Inflammatory macrophage treated with lipopolysaccharide for 4 hours (primary cell): ENCODE measurements at regions not wholly inside any gene's neighbourhood (a gene's known extent, or its start where the extent isn't known, plus 50 kb on each side); places are given as distances from the start of the nearest gene placed in this dataset.
"Not testable (repeated sequence)": the region's sequence is repeated elsewhere in the genome, so short reads cannot be mapped to it uniquely, and the experiment has no call there.

Source experiments
- DNase-seq: peaks from one replicate; pipeline ENCODE4 v3.0.0-alpha.2; 2020

GRCh38 chr13:33634546-33634982, 183.4 kb upstream of the RFC3 start:
- DNase-seq = no peak

DNA sequence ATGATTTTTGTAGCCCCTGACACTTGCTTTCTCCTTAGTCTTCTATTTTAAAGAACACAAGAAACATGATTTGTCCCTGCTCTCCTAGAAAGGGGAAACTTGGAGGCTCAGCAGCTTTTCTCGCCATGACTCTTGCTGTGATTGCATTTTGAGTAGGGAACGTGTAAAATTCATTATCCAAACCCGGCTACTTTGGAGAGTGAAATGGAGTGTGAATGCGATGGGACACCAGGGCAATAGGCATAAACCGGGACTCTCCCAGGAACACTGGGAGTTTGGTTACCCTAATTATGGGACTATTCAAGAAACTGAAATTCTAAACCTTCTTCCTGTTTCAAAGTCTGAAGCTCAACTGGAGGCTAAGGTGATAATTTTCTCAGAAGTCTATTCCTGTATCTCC, 181.7 kb upstream of the RFC3 start:
- DNase-seq = no peak

GRCh38 chr13:33636955-33637670, 180.8 kb upstream of the RFC3 start:
- DNase-seq = no peak

DNA sequence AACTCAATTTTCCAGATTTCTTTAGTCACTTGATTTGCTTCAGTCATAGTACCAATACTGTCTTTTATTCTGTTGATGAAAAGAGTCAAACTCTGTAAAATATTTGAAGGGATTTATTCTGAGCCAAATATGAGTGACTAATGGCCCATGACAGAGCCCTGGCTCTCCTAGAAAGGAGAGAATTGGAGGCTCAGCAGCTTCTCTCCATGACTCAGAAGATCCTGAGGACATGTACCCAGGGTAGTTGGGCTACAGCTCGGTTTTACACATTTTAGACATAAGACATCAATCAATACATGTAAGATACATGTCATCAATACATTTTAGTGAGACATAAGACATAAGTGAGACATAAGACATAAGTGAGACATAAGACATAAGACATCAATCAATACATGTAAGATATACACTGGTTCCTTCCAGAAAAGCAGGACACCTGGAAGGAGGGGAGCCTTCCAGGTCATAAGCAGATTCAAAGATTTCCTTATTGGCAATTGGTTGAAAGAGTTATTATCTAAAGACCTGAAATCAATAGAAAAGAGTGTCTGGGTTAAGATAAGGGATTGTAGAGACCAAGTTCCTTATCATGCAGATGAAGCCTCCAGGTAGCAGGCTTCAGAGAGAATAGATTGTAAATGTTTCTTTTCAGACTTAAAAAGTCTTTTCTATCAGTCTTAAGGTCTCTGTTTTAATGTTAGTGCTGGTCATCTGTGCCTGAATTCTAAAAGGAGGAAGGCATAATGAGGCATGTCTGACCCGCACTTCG, 179.8 kb upstream of the RFC3 start:
- DNase-seq = no peak

GRCh38 chr13:33639158-33639557, 178.8 kb upstream of the RFC3 start:
- DNase-seq = no peak

DNA sequence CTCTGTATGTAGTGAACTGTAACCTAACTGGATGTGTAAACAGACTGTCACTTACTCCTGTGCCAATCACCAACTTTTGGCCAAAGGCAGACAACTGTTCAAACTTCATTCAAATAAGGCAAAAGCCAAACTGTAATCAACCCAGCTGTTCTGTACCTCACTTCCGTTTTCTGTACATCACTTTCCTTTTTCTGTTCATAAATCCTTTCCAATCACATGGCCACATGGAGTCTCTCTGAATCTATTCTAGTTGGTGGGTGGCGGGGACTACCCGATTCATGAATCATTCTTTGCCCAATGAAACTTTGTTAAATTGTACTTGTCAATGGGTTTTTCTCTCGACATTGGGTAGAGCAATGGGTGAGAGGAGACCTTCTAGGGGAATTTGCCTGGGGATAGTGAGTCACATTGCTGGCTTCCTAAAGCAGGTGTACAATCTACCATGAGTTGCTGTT, 178.3 kb upstream of the RFC3 start:
- DNase-seq = peak; percentile 10

DNA sequence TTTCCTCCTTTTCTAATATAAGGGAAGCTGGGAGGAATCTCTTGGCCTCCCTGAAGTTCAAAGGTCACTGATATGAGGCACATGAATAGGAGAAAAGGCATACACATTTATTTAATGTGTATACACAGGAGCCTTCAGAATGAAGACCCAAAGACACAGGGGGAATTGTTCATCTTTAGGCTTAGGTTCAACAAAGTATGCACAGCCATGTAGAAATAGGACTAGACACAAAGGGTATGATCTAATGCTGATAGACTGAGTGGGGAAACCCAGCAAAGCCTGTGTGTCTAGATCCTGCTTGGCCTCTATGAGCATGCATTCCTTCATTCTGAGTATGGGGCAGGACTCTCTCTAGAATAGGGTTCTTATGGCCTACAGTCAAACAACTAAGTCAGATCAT, 177.1 kb upstream of the RFC3 start:
- DNase-seq = no peak

DNA sequence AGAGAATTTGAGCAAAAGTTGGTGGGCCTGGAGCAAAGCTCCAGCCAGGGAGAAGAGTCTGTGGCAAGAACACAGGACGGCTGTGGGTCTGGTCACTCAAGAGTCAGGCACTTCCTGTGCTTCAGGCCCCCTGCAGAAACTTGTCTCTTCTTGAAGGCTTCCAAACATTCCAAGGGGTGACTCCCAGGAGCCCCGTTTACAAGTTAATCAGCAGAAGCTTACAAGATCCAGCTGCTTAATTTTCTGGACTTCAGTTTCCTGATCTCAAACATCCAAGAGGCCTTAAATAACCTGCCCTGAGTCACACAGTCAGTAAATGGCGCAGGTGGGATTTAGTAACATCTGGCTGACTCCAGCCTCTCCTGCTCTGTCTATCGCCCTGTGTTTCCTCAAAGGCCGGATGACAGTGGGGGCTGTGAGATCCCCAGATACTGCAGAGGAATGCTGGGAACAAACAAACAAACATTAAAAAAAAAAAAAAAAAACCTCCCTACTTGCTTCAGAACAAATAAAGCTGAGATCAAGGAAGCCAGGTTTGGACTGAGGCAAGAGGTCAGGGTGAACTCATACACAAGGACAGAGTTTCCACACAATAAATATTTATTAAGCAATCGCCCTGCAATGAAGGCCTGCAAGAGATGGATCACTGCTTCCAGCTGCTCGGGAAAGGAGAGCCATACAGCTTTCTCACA, 175.4 kb upstream of the RFC3 start:
- DNase-seq = peak; percentile 69

DNA sequence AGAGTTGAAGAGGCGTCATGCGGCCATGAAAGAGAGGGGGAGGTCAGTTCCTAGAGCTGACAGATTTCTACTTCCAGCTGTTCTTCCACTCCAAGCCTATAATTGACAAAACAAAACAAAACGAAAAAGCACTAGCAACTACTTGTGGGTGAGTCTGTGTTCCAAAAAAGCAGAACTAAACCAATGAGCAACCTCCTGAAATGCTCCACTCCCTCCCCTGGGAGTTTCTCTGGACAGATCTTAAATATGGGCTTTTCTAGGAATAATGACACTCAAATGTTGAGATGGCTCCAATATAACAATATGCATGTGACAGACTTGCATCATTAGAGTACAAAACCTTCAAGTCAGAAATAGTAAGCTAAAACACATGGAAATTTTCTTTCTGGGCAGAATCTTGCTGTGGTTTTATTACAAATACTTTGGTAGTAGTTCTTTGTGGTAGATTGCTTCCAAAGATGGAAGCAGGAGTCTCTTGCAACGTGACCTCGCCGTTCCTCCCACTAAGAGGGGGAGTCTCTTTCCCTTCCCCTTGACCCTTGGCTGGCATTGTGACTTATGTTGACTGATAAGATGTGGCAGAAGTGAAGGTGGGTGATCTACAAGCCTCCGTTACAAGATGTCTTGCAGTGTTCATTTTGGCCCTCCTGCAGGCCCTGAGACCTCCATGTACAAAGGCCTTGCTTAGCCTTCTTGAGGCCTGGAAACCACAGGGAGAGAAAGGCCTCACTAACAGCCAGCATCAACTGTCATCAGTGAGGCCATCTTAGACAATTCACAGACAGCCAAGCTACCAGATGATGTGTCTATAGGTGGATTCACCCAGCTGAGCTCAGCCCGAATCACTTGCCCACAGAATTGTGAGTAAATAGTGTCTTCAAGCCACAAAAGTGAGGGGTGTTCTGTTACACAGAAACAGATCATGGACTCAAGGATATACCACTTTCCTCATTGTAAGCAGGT, 173.1 kb upstream of the RFC3 start:
- DNase-seq = peak; percentile 63

- DNase-seq = peak; percentile 10
Measured at GRCh38 chr13:33645591-33646554, 172.1 kb upstream of the RFC3 start.

DNA sequence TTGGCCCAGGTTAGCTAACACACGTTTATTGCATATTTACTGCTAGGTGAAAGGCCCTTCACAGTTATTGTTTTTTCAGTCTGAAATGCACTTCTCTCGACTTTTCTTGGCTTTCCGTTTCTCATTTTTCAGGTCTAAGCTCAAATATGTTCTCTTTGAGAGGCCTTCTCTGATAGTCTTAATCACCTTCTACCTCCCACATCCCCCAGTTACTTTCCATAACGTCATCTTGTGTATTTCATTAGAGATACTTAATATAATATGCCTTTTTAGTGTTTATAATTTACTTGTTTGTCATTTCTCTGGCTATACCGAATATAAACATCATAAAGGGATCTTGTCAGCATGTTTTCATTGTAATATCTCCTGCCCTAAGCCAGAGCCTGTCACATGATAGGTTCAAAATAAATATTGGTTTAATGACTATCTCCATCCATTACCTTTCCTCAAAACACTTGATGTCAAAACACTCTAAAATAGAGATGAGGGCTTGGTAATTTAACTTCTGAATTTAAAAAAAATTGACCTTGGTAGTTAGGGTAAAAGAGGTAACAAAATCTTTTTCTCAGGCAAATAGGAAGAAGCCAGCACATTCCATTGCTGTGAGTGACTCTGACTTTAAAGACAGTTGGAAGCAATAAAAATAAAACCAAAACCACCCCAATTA, 168.6 kb upstream of the RFC3 start:
- DNase-seq = no peak

- DNase-seq = no peak
Measured at GRCh38 chr13:33651766-33652165, 166.2 kb upstream of the RFC3 start.

DNA sequence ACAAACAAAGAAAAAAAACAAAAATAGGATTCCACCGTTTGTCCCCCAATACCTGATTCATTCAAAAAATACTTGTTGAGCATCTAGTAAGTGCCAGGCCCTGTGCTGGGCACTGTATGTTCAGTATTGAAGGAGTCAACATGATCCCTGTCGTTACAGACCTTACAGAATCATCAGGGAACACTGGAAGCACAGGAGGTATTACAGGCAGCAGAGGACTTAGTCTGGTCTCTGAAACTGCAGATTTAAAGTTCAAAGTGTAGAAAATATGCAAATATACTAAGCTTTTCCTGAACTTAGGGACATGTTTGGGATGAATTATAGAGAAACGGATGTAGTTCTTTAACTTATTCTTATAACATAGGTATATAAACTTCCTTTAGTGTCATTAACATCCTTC, 160.7 kb upstream of the RFC3 start:
- DNase-seq = no peak

- no peak for DNase-seq
Measured at GRCh38 chr13:33659466-33659865, 158.5 kb upstream of the RFC3 start.

DNA sequence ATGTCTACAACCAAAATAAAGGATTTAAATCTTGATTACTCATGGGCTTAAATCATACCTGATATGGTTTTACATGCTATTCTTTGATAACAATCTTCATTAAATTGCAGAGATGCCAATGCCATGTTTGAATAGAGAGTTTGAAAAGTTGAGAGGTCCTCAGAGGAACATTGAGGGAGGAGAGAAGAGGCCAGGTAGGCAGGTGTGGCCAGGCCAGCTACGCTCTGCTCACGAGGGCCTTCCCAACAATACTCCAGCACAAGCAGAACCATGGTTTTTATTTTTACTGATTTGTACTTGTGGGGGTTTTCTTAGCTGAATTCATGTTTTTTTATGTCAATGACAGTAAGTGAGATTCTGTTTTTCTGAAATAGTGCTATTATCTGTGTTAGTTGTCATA, 158.1 kb upstream of the RFC3 start:
- no peak for DNase-seq

GRCh38 chr13:33662392-33662791, 155.6 kb upstream of the RFC3 start:
- DNase-seq = no peak

GRCh38 chr13:33665626-33666175, 152.2 kb upstream of the RFC3 start:
- DNase-seq = no peak

GRCh38 chr13:33671560-33671959, 146.4 kb upstream of the RFC3 start:
- DNase-seq = no peak

DNA sequence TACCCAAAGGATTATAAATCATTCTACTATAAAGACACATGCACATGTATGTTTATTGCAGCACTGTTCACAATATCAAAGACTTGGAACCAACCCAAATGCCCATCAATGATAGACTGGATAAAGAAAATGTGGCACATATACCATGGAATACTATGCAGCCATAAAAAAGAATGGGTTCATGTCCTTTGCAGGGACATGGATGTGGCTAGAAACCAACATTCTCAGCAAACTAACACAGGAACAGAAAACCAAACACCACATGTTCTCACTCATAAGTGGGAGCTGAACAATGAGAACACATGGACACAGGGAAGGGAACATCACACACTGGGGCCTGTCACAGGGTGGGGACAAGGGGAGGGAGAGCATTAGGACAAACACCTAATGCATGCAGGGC, 145.9 kb upstream of the RFC3 start:
- not testable (repeated sequence) for DNase-seq
